Epithelial cell of proximal tubule (primary cell): ENCODE measurements at regions not wholly inside any gene's neighbourhood (a gene's known extent, or its start where the extent isn't known, plus 50 kb on each side); places are given as distances from the start of the nearest gene placed in this dataset.

Experiments used
- DNase-seq: peaks from one replicate; pipeline ENCODE4 v3.0.0-alpha.2; 2011; ENCODE audit warnings: low read depth
- H3K4me3 ChIP-seq: 2 replicates; pipeline ENCODE4 v1.5.1; 2011; ENCODE audit warnings: low read depth, mild to moderate bottlenecking, low read length
- TF ChIP-seq, protein P1 (sequence below): conservative IDR thresholded peaks from 2 replicates; pipeline ENCODE4 v1.5.1; 2012; ENCODE audit warnings: low read depth, mild to moderate bottlenecking, low read length

DNA sequence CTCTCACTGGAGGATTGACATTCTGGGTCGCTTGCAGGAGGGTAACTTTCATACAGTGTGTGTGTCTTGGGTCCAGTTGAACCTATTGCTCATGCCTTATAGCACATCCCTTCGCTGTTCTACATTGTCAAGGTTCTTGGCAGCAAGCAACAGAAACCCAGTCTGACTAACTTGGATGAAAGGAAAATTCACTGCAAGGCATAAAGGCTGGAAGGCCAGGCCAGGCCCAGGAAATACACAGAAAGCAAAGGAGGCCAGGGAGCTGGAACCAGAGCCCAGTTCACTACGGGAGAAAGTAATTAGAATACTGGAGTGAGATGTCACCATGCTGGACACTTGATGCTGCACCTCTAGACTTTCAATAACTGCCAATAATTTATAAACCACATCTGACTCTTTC is 353.8 kb upstream of the GATB start:
- TF ChIP-seq, protein P1, sequence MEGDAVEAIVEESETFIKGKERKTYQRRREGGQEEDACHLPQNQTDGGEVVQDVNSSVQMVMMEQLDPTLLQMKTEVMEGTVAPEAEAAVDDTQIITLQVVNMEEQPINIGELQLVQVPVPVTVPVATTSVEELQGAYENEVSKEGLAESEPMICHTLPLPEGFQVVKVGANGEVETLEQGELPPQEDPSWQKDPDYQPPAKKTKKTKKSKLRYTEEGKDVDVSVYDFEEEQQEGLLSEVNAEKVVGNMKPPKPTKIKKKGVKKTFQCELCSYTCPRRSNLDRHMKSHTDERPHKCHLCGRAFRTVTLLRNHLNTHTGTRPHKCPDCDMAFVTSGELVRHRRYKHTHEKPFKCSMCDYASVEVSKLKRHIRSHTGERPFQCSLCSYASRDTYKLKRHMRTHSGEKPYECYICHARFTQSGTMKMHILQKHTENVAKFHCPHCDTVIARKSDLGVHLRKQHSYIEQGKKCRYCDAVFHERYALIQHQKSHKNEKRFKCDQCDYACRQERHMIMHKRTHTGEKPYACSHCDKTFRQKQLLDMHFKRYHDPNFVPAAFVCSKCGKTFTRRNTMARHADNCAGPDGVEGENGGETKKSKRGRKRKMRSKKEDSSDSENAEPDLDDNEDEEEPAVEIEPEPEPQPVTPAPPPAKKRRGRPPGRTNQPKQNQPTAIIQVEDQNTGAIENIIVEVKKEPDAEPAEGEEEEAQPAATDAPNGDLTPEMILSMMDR, result no peak
- DNase-seq, result no peak
- no peak overlapping the region for H3K4me3 ChIP-seq

DNA sequence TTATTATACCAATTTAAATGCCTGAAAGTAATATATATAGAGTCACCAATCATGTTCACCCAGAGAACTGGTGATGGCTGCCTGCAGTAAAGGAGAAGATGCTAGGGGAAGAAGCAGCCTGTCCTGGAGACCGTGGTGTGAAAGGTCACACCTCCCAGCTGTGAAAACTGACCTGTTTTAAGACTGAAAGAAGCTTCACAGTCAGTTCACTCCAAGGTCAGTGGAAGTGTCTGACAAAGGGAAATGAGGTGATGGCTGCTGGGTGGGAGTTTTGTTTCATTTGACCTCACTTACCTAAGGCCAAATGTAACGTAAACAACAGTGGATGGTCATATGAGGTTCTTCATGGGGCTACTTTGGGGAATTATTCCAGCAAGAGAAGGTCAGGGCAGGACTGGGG is 352.1 kb upstream of the GATB start:
- TF ChIP-seq, protein P1, result no peak
- no peak overlapping the region for H3K4me3 ChIP-seq
- no peak for DNase-seq

DNA sequence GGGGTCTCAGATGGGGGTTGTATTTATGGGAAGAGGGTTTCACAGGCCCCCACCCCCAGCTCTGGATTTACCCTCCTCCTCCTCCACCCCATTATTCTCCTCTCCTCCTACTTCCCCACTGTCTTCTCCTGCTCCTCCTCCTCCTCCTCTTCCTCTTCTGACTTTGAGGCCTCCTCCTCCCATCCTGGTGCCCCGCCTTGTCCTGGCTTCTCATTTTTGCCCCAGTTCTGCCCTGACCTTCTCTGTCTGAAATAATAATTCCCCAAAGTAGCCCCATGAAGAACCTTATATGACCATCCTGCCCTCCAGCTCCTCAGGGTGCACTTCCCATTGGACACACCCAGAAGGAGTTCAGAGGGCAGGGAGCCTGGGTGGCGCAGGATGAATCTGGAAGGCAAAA is 351.4 kb upstream of the GATB start:
- DNase-seq, result no peak
- TF ChIP-seq, protein P1, result no peak
- no peak overlapping the region for H3K4me3 ChIP-seq

DNA sequence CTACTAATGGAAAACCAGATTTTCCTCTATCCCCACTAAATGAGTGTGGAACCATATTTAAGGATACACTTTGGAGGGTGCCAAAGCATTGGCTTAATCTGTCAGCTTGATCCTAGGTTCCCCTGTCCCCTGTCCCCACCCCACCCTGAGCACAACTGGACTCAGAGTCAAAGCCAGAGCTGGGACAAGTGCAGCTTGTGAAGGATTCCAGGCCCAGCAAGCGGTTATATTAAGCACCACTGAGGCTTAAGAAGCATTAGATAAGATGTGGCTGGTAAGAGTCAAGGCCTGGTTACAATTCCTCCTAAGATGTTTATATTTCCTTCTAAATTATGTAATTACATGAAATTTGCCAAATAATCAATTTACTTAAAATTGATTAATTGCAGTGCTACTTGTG is 350.0 kb upstream of the GATB start:
- DNase-seq, result no peak
- H3K4me3 ChIP-seq, result no peak overlapping the region
- TF ChIP-seq, protein P1, result no peak

DNA sequence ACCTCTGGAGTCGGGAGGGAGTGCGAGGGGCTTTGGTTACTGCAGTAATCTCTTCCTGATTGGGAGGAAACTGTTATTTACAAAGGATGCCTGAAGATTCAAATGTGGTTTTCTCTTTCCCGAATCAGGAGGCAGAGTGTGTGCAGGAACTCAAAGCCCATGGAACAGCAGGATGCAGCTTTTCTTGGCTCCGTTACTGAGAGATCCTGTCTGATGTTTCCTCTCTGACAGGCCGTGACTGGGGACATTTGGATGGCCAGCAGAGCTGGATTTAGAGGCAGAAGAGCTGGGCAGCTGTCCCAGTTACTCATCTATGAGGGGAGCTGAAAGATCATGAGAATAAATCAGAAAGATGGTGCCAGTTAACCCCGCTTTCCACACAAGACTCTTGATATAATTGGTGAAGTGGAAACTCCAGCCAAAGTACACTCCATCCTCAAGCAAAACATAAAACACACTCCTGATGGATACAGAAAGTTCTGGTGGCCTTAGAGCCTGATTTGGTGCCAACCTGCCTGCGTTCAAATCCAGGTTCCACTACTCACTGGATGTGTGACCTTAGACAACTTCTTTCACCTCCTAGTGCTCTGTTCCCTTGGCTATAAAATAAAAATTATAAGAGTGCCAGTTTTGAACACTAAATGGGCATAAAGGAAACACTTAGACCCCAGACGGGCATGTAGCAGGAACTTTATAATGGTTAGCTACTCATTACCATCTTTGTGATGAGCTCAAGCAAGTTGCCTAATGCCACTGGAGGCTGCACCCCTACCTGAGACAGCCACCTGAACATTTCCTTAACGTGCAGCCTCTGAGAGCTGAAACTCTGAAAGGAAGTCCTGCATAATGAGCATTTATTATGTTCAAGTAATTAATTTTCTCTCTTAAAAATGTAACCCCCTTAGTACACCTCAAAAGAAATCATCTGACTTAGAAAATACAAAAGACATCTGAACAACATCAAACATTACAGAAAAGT is 349.0 kb upstream of the GATB start:
- TF ChIP-seq, protein P1, result no peak

DNA sequence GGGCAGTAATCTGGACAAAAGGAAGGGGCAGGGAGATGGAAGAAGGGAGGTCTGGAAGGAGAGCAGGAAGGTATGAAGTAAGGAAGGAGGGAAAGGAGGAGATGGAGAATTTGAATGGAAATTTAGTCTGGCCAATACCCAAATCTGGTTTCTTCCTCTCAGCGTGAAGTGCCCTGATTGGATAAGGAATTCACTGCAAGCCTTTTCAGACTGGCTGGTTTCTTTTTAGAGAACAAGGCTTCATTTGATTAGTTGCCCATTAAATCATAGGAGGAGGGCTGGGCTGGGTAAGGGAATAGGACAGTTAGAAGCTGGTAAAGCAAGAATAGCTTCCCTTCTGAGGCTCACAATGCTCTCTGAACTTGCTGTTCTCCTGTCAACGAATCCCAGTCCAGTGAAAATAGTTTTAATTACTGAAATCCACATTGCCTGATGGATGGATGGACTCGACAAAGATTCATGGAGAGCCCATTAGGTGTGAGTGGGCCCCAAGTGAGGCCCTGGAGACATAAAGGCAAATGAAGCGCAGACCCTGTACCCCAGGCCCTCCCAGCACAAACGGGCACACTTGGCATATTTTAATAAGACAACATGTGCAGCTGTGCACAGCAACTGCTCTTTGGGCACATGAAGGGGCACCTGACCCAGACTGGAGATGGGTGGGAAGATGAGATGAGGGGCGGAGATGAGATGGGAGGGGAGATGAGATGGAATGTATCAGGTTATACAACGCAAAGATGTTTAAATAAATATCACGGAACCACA is 347.1 kb upstream of the GATB start:
- DNase-seq, result no peak
- TF ChIP-seq, protein P1, result no peak
- no peak overlapping the region for H3K4me3 ChIP-seq

More for the DNA sequence above, 349.0 kb upstream of the GATB start:
- DNase-seq, result no peak
- no peak overlapping the region for H3K4me3 ChIP-seq
